Left kidney (tissue), 1 donor: ENCODE measurements at regions not wholly inside any gene's neighbourhood (a gene's known extent, or its start where the extent isn't known, plus 50 kb on each side); places are given as distances from the start of the nearest gene placed in this dataset.

Source experiments
- DNase-seq: peaks from one replicate; pipeline ENCODE4 v3.0.0-alpha.2; 2013

- DNase-seq, result no peak
Measured at GRCh38 chr12:4049298-4050080, 176.3 kb upstream of the PARP11 start.

DNA sequence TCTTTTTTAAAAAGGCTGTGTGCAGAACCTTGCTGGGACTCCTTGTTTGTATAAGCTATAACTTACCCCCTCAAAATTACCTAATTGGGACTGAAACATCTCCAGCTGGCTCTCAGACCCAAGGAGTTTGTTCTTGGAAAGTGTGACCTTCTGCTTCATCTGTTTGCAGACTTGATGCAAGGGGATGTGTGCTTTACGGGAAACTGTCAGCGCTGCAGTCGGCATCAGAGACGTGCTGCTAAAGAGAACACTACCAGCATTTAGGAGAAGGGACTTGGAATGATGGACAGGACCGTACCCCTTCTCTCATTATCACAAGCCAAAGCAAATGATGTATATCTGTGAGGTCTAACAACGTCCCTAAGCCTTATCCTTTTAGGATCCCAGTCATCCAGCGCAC, 174.2 kb upstream of the PARP11 start:
- DNase-seq, result no peak

- DNase-seq, result no peak
Measured at GRCh38 chr12:4046495-4046840, 173.3 kb upstream of the PARP11 start.

DNA sequence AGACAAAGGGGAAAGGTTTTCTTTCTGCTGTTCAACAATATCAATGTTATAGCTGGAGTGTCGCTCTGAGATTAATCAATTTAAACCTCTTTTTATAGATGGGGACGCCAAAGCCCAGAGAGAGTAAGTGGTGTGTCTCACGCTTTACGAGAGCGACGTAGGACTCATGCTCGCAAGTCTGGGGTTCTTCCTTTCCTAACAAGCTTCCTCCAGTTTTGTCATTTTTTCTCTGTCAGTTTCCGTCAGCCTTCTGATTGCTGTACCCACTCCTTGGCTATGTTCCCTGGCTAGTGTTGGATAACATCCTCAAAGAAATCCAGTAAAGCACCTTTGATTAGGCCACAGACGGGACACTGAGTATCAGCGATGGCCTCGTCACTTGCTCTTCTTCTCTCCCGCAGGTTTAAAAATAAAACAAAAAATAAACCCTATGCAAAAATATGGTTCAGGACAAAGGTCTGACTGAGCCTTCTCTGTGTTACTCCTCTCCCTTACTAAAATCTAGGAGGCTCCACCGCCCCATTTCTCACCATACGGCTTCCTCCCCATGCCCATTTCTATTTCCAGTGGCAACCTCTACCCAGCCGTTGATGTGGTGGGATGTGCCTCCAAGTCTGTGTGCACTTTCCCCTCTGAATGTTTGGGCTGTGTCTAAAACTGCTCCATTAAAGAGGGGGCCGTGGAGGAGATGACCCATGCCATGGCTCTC, 172.7 kb upstream of the PARP11 start:
- DNase-seq, result no peak

DNA sequence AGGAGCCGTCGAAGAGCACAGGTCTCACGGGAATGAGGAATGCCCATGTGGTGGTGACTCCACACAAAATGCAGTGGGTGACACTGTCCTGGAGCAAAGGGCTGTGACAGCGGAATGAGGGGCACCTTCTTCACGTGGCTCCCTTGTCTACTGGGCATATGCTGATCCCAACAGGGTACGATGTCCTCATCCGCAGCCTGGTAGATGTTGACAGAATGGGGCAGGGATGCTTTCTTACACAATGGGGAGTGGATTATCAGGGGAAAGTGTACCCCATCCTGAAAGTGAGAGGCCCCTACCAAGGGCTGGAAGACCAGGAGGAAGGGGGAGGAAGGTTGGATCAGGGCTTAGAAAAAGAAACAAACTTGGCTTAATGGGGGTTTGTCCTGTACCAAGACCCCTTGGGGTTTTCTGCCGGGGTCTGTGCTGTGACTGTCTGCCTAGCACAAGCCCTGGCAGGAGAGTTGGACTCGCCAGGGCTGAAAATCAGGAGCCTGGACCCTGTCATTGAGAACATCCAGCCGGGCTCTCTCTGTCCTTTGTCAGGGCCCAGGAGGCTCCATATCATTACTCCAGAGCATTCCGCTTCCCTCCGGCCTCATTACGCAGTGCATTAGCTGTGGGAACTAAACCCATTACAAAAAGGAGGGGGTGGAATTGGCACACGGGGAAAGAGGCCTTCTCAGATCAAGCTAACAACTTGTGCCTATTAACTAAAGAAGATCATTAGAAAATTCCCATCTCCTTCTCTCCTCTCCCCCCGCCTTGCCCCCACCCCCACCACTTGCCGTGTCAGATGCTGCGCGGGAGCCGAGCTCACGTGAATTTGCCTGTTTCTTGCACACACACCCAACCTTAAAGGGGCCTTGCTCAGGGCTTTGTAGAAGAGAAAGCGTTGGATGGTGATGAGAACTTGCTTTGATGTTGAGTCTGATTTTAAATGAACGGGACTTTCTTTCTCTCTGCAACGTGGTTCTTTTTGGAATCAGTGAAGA, 171.8 kb upstream of the PARP11 start:
- no peak for DNase-seq

DNA sequence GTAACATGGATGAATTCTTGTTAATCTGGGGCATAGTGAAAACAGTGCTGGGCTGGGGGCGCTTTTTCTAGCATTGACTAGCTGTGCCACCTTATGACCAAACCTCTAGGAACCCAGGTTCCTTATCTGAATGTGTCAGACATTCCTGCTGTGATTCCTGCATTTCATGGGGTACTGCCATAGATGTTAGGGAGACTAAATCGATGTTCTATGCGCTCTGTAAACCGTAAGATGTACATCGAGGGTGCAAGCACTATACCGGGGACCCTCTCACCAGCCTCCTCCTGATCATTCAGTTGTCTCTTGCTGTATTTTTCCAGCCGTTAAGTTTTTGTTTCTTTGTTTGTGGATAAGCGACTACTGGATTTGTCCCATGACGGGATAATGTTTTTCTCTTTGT, 170.9 kb upstream of the PARP11 start:
- no peak for DNase-seq

GRCh38 chr12:4041187-4041885, 168.1 kb upstream of the PARP11 start:
- DNase-seq, result no peak

DNA sequence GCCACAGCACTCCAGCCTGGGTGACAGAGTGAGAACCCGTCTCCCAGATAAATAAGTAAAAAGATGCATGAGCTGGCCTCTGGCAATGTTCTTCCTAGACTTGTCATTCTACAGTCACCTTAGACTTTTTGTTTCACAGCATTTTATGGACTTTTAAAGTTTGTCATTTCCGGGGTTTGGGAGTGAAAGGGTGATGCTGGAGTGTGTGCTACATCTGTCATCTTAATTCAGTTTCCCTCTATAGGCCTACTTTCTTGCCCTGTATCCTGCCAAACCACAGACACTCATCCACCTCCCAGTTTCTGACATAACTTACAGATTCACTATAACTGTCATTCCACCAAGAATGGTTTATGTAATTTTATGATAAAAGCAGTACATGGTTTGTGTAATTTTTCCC, 166.7 kb upstream of the PARP11 start:
- no peak for DNase-seq

DNA sequence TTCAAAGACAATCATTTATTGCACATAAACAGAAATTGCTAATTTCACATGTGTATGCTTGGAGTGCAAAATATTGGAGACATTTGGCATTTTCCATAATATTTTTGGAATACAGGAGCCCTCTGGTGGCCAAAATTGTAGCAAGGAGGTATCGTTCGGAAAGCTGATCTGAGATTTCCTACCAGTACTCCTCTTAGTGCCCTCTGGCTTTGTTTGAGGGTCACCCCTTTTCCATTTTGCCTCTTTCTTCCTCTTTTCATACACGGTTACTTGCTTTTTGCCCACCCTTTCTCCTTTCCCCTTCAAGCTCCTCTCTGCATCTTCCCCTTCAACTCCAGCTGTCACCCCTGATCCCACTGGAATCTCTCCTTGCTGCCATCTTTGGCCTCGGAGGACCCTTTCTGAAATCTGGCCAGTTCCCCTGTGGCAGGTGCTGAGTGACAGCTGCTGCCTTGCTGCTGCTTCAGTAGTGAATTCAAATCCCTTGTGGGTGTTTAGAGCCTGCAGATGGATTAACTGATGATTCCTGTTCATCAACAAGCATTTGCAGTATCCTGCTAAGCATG, 164.6 kb upstream of the PARP11 start:
- DNase-seq, result peak; percentile 53

GRCh38 chr12:4036671-4037271, 163.6 kb upstream of the PARP11 start:
- no peak for DNase-seq

GRCh38 chr12:4034921-4035320, 161.7 kb upstream of the PARP11 start:
- DNase-seq, result peak; percentile 75

DNA sequence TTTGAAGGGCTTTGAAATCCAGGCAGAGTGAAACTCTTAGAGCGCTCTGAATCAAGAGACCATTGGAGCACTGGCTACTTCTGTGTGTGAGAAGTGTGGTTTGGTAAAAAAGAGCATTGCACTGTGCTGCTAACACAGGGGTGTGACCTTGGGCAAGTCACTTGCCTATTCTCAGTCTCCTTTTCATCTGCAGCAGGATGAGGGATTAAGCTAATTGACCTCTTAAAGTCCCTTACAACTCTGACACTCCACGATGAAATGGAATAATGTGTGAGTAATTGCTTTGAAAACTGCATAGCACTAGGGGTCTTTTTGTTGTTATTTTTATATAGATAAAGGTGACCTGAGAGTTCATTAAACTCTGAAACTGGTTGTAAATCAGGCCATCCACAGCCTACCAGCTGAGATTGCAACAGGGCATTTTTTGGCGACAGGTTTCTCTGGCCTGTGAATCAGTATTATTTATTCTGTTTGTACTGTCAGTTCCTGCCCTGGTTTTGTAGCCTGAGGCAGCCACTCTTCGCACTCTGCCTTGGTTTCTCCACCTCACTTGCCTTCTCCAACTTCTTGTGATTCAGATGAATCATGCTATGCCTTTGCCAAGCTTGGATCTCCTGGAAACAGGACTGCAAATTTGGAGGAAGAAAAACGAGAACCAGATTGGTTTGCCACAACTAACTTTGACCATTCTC, 159.9 kb upstream of the PARP11 start:
- DNase-seq, result no peak

- DNase-seq, result no peak
Measured at GRCh38 chr12:4031703-4032291, 158.6 kb upstream of the PARP11 start.

DNA sequence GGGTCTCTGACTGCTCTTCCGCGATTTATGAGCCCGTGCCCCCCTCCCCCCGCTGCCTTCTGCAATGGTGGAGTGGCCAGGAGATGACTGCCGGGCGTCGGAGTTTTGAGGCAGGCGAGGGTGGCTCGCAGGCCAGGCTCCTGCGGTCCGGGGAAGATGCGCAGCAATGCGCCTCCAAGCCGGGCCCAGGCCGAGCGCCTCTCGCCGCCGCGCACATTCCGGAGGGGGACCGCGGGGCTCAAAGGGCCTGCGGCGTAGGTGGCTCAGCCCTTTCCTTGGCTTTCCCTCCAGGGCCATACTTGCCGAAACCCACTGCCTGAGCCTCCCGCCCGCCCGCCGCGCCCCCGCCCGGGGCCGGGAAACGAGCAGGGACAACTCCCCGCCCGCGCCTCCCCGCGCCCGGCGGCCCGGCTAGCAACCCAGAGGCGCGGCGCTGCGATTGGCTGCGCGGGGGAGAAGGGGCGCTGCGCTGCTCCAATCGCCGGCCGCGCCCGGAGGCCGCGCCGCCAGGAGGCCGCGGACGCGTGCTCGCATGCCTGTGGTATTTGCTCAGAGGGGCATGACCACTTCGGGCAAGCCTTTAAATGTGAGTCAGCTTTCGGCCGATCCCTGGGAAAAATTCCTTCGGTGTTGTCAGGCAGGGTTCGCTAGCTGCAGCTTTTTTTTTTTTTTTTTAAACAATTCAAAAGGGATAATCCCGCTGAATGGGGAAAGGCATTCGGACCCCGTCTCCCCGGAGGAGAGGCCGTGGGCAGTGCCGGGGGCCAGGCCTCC, 157.9 kb upstream of the PARP11 start:
- peak; percentile 91 for DNase-seq

DNA sequence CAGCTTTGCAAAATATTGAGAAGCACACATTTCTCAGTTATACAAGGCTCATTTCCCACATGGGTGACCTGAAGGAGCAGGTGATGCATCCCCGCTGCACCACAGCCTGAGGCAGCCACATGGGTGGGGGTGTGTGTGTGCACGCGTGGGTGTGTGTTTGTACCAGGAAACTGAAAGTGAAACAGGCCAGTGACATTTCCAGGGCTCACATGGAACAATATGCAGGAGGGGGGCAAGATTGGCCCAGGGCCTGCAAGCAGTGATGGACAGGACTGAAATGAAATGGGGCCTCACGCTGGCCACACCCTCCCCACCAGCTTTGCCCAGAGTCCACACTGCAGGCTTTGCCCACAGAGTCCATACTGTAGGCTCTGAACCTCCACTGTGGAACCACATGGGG, 154.2 kb upstream of the PARP11 start:
- DNase-seq, result no peak

DNA sequence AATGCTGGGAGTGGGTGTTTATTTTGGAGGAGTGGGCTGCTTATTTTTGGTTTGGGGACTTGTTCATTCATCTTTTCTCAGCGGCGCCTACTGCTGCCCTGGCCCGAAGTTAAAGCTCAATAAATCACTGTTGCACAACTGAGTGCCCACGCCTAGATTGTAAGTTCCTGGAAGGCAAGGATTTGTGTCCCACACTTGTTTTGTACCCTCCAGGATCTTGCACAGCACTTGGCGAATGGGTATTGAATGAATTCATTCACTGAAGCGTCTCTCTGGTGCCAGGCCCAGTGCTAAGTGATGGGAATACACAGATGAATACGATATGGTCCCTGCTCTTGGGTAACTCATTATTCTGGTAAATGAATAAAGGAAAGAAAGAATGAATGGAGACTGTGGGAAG, 153.3 kb upstream of the PARP11 start:
- DNase-seq, result no peak

- DNase-seq, result no peak
Measured at GRCh38 chr12:4026020-4026358, 152.8 kb upstream of the PARP11 start.

DNA sequence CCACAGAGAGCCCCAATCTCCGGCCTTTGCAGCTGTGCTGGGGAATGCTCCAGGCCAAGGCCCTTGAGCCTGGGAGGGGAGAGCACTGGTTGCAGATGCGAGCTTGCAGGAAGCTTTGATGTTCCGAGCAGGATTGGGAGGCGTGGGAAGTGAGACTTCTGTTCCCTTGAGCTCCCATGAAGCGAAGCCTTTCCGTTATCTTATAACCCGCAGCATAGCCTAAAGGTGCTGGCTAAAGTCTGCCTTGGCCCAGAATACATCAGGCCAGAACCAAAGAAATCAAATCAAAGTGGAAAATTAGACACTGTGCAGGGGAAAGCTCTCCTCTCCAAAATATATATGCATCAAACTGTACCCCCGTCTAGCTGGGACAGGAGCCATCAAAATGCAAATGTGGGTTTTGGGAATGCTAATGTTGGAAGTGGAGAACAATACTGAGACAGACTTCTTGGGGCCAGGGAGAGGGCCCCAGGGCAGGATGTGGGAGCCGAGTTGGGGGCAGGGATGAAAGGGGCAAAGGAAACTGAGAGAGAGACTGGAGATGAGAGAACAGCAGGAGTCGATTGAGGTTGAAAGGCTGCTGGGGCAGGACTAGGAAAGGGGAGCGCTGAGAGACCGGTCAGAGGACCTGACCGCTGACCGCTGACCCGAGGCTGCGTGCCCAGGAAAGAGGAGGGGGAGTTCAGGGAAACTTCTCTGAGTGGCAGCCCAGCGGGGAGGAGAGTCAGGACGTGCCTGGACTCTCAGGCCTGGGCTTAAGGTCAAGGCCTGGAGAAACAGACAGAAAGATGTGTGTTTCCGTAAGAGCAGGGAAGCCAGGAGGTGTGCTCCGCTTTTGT, 152.2 kb upstream of the PARP11 start:
- DNase-seq, result no peak

DNA sequence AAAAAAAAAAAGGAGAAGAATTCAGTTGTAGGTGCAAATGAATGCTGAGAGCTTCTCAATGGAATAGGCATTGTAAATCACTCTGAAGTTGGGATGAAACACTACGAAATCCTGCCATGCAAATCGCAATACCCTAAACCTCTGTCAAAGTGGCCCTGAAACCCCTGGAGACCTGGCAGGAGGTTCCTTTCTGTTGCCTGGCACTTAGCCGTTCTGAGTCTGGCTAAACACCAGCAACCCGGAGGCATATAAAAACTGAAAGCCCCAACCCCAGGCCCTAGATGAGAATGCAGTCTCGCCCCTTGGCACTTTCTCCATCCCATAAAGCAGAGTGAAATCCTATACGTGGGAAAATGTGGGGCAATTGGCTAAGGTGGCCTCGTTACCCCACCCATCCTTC, 151.5 kb upstream of the PARP11 start:
- no peak for DNase-seq
